ENCODE measurements at regions not wholly inside any gene's neighbourhood (a gene's known extent, or its start where the extent isn't known, plus 50 kb on each side); places are given as distances from the start of the nearest gene placed in this dataset.

DNA sequence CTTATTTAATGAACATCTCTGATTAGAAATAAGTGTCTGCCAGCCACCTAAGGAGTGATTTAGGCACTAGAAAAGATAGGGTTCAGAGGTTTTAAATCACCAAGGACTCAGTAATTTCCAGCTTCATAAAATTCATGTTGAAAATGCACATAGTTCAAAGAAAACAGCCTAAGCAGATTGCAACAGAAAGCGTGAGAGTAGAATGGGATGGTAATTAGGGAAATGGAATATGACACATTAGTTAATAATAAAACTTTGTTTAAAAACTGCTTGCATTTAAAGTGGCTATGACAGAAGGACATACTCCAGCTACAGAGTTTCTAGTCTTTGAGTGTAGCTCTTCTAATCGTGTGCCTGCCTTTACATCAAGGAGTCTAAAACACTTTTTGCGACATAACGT is 490.8 kb downstream of the TLE4 start:
- TF ChIP-seq, protein P1, sequence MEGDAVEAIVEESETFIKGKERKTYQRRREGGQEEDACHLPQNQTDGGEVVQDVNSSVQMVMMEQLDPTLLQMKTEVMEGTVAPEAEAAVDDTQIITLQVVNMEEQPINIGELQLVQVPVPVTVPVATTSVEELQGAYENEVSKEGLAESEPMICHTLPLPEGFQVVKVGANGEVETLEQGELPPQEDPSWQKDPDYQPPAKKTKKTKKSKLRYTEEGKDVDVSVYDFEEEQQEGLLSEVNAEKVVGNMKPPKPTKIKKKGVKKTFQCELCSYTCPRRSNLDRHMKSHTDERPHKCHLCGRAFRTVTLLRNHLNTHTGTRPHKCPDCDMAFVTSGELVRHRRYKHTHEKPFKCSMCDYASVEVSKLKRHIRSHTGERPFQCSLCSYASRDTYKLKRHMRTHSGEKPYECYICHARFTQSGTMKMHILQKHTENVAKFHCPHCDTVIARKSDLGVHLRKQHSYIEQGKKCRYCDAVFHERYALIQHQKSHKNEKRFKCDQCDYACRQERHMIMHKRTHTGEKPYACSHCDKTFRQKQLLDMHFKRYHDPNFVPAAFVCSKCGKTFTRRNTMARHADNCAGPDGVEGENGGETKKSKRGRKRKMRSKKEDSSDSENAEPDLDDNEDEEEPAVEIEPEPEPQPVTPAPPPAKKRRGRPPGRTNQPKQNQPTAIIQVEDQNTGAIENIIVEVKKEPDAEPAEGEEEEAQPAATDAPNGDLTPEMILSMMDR (IDR thresholded peaks at IDR 0.05; ENCODE audit: poor library complexity) = no peak
- no peak for TF ChIP-seq EZH2phosphoT487 (IDR thresholded peaks at IDR 0.05; ENCODE audit: low read depth, severe bottlenecking, unreplicated experiment)

Measured in hepatocyte (in vitro differentiated cells).